Epithelial cell of esophagus (primary cell): ENCODE measurements at regions not wholly inside any gene's neighbourhood (a gene's known extent, or its start where the extent isn't known, plus 50 kb on each side); places are given as distances from the start of the nearest gene placed in this dataset.
A peak's percentile ranks its signal among the peaks of the same experiment; 100 is the strongest.

Experiments used
- DNase-seq: peaks from one replicate; pipeline ENCODE4 v3.0.0; 2010; ENCODE audit warnings: low read depth
- H3K4me3 ChIP-seq: 2 replicates; pipeline ENCODE4 v1.5.1; 2011; ENCODE audit warnings: mild to moderate bottlenecking, low read length, control low read depth
- TF ChIP-seq, protein P1 (sequence below): IDR thresholded peaks from 2 replicates; pipeline ENCODE4 v1.5.1; 2011; ENCODE audit warnings: low read depth, mild to moderate bottlenecking, low read length, control low read depth, inconsistent platforms; ENCODE audit not compliant: insufficient read depth; ENCODE audit errors: missing control alignments

DNA sequence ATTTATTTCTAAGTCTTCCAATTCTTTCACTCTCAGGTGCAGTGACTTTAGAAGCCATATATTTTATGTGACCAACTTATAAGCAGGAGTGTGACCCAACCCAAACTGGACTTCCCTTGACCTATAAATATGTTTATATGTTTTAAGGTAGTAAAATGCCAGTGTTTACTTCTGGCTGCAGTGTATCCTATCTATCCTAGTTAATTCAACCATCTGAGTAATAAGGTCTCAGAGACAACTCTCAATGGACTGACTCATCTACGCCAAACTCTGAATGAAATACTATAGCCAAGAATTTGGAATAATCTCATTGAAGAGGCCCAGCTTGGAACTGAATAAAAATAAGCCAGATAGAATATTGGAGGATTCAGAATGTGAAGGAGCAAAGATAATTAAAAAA, 544.5 kb upstream of the SORCS1 start:
- DNase-seq, result no peak
- TF ChIP-seq, protein P1, sequence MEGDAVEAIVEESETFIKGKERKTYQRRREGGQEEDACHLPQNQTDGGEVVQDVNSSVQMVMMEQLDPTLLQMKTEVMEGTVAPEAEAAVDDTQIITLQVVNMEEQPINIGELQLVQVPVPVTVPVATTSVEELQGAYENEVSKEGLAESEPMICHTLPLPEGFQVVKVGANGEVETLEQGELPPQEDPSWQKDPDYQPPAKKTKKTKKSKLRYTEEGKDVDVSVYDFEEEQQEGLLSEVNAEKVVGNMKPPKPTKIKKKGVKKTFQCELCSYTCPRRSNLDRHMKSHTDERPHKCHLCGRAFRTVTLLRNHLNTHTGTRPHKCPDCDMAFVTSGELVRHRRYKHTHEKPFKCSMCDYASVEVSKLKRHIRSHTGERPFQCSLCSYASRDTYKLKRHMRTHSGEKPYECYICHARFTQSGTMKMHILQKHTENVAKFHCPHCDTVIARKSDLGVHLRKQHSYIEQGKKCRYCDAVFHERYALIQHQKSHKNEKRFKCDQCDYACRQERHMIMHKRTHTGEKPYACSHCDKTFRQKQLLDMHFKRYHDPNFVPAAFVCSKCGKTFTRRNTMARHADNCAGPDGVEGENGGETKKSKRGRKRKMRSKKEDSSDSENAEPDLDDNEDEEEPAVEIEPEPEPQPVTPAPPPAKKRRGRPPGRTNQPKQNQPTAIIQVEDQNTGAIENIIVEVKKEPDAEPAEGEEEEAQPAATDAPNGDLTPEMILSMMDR, result no peak
- H3K4me3 ChIP-seq, result no peak overlapping the region

GRCh38 chr10:107706096-107706725, 541.7 kb upstream of the SORCS1 start:
- no peak overlapping the region for H3K4me3 ChIP-seq
- DNase-seq, result no peak
- TF ChIP-seq, protein P1, result no peak

DNA sequence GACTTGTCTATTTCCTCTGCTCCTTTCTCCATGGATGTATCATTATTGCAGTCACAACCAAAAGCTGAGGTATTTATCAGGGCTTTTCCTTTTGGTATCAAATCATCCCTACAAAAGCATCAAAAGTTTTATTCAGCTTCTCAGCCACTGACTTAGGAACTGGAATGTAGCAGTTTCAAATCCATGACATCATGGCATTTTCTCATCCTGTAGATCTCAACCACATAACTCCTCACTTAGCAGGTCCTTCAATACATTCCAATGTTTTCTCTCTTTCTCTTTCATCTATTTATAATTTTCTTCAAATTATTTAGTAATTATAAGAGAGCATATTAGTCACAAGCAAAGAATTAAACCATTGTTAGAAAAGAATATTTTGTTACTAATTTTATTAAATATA, 537.4 kb upstream of the SORCS1 start:
- DNase-seq, result no peak
- no peak overlapping the region for H3K4me3 ChIP-seq
- TF ChIP-seq, protein P1, result no peak

GRCh38 chr10:107692072-107692471, 527.6 kb upstream of the SORCS1 start:
- TF ChIP-seq, protein P1, result no peak
- DNase-seq, result no peak
- H3K4me3 ChIP-seq, result no peak overlapping the region

- TF ChIP-seq, protein P1, result no peak
- H3K4me3 ChIP-seq, result no peak overlapping the region
- no peak for DNase-seq
These were observed 524.8 kb upstream of the SORCS1 start for GRCh38 chr10:107689323-107689722.

DNA sequence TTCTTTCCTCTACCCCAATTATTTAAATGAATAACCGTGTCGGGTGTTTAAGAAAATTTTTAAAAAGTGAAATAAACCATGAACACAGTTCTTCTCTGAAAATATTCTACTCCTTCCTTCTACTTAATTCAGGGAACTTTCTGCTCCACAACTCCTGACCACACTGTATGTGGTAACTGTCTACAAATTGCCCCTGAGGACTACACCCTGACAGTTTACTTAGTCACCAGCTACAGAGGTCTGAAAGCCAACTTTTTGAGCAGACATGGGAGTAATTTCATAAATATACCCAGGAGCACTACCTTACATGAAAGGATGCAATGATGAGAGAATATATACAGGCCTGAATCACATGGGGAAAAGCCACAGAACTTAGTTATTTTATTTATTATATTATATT, 523.2 kb upstream of the SORCS1 start:
- peak; percentile 46 for DNase-seq
- TF ChIP-seq, protein P1, result no peak

DNA sequence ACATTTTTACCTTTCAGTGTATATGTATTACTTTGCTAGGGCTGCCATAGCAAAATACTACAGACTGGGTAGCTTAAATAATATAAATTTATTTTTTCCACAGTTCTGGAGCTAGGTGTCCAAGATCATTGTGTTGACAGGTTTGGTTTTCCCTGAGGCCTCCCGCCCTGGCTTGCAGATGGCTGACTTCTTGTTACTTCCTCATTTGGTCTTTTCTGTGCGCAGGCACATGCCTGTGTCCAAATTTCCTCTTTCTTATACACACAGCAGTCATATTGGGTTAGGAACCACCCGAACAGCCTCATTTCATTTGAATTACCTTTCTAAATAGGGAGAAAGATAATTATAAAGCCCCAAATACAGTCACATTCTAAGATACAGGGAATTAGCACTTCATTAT, 521.6 kb upstream of the SORCS1 start:
- no peak overlapping the region for H3K4me3 ChIP-seq
- no peak for DNase-seq
- TF ChIP-seq, protein P1, result no peak

More for the DNA sequence above, 523.2 kb upstream of the SORCS1 start:
- no peak overlapping the region for H3K4me3 ChIP-seq
